NCI-H524 (cell line): ENCODE measurements at regions not wholly inside any gene's neighbourhood (a gene's known extent, or its start where the extent isn't known, plus 50 kb on each side); places are given as distances from the start of the nearest gene placed in this dataset.
"Not testable (repeated sequence)": the region's sequence is repeated elsewhere in the genome, so short reads cannot be mapped to it uniquely, and the experiment has no call there.

Experiments used
- DNase-seq, 2 experiments: peaks; one replicate each; lab custom pipeline; 2025; lab: John Stamatoyannopoulos, UW

DNA sequence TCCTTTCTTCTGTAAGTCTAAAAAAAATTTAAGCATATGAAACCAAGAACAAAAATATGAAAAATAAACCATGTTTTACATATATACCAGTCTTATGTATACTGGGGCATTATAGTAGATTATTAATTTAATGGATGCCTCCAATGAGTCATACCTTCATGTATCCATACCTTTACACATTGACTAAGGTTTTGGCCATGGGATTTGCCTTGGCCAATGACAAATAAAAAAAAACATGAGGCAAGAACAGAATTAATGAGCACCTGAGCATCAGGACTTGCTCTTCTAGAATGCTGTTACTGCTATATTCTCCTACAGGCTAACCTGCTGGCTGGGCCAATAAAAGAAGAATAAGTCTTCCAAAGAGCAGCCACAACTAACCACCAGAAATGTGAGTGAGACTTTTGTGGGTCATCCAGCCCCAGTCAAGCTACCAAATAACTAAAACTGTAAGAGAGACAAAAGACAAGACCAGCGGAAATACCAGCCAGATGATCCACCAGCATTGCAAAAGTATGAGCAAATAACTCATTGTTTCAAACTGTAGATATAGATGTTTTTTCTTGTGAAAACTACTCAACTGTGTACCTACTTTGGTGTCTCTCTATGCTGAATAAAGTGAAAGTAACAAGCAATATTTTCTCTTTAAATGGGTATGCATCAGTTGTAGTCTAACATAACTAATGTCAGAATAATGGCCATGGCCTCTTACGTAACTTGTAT is 749.6 kb upstream of the VRK2 start:
- DNase-seq, result no peak

DNA sequence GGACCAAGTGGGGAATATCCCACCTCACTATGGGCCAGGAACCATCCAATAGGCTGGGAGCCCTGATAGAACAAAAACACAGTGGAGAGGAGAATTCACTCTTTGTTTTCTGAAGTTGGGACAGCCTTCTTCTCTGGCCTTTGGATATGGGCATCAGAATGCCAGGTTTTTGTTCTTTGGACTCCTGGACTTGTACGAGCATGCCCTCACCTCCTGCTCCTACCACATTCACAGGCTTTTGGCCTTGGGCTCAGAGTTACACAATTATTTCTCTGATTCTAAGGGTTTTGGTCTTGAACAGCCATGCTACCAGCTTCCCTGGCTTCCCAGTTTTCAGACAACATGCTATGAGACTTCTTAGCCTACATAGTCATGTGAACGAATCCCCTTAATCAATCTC is 732.9 kb upstream of the VRK2 start:
- no peak for DNase-seq

GRCh38 chr2:57314682-57315081 is 731.9 kb upstream of the VRK2 start:
- DNase-seq, result no peak

GRCh38 chr2:57330447-57330846 is 716.2 kb upstream of the VRK2 start:
- DNase-seq, result no peak

GRCh38 chr2:57333221-57333620 is 713.4 kb upstream of the VRK2 start:
- DNase-seq, result no peak

- DNase-seq, result no peak
Measured at GRCh38 chr2:57343391-57344006, 703.1 kb upstream of the VRK2 start.

- no peak for DNase-seq
Measured at GRCh38 chr2:57368190-57368589, 678.4 kb upstream of the VRK2 start.

DNA sequence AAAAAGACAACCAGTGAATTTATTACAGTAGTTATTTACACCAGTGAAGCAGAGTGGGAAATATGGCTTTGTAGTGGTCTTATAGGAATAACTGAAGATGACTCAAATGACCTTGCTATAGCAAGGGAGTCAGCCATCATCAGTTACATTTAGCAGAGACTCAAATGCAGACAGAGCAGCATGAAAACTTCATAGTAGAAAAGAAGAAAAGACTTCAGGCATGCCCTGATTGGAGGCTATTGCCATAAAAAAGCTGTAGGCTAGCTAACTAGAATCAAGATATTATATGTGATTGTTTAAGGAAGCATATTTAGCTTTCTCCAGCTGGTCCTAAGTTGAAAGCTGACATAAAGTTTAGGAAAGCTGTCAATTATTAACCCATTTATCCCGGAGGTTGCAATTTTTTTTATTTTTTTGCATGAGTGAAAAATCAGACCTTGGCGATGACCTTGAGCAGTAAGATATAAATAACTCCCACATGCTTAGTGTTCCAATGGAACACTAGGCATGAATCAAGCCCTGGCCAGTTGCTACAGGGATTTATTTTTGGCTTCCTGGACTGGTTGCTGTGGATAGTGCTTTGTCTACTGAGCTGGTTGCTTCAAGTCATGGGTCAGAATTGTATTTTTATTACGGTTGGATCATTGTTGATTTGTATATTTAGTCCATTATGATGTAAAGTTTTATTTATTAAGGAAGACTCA is 675.6 kb upstream of the VRK2 start:
- DNase-seq, result no peak

- no peak for DNase-seq
Measured at GRCh38 chr2:57372237-57372984, 674.2 kb upstream of the VRK2 start.

- DNase-seq, result no peak
Measured at GRCh38 chr2:57373530-57373929, 673.1 kb upstream of the VRK2 start.

DNA sequence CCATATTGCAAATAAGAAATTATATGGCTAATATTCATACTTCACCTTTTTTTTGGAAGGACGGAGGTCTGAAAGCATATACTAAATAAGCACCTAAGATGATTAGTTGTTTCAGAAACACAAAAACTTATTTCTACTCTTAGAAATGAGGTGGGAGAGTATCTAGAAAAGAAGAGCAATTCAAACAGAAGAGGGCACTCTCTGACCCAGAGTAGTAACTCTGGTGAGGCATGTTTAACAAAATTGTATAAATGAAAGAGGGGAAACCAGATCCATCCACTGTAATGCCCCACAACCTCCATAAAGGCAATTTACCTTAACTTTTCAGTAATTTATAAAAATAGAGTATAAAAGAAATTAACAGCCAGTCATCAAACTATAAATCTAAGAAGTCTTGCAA is 669.6 kb upstream of the VRK2 start:
- peak in 1 of 2 experiments; percentile 25 for DNase-seq

- no peak for DNase-seq
Measured at GRCh38 chr2:57386305-57386704, 660.3 kb upstream of the VRK2 start.

DNA sequence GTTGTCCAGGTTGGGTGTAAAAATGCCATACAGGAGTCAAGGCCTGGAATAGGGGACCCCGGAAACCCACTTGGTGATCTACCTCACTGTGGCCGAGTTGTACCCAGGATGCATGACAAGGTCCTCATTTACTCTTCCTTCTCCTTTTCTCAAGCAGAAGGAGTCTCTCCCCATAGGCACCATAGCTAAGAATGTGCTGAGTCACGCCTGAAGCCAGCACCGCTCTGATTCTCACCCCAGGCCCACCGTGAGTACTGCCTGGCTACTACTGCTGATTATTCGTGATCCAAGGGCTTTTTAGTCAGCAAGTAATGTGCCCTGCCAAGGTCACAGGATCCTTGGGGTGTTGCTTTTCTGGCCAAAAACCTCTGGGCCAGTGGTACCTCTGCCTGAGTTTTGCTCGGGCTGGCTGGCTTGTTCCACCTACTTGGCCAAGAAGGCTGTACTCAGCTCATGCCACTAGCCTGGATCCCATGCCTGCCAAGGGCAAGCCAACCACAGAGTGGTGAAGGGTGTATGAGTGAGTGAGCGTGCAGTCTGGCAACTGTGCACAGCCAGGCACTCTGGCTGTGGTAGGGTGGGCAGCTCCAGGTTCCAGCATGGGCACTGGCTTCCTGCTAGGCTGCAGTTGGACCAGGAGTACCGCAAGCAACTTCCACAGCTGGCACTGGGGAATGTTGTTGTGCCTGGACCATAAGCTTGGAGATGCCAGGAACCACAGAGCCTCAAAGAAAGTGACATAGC is 650.1 kb upstream of the VRK2 start:
- DNase-seq, result no peak

GRCh38 chr2:57397550-57398360 is 648.9 kb upstream of the VRK2 start:
- no peak for DNase-seq

DNA sequence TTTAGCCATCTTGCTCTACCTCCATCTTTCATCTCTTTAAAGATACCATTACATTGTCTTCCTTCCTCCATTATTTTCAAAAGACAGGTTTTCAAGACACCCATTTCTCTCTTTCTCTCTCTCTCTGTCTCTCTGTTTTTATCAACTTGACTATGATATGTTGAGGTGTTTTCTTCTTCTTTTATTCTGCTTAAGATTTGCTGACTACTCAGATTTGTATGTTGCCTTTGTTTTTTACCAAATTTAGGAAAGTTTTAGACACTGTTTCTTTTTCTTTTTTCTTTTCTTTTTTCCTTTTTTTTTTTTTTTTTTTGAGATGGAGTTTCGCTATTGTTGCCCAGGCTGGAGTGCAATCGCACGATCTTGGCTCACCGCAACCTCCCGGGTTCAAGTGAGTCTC is 647.5 kb upstream of the VRK2 start:
- no peak for DNase-seq

DNA sequence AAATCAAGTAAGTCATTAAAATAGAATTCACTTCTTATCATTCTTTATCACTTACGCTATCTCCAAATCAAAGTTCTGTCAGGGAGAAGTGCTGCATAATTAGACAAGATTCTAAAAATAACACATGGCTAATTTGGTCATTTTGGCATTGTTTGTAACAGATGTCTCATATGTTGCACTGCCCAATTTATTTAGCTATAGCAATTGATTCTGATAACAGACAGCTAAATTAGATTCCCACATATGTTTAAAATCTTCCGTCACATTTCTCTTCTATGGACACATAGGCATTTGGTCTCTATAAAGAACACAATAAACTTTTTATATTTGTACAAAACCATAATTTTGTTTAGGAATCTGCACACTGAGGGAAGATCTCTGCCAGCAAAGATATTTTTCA is 644.5 kb upstream of the VRK2 start:
- no peak for DNase-seq

DNA sequence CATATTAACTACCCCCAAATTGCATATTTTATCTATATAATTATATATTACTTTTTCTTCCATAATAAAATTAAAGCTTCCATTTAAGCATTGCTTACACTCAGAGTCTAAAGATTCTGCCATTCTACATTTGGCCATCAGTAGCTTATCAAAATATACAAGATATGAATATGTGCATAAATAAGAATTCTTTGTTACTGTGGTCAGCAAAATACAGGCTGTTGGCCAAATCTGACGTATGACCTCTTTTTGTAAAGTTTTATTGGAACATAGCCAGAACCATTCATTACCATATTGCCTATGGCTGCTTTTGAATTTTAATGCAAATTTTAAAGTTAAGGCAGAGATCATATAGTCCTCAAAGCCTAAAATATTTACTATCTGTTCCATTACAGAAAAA is 643.9 kb upstream of the VRK2 start:
- DNase-seq, result no peak

DNA sequence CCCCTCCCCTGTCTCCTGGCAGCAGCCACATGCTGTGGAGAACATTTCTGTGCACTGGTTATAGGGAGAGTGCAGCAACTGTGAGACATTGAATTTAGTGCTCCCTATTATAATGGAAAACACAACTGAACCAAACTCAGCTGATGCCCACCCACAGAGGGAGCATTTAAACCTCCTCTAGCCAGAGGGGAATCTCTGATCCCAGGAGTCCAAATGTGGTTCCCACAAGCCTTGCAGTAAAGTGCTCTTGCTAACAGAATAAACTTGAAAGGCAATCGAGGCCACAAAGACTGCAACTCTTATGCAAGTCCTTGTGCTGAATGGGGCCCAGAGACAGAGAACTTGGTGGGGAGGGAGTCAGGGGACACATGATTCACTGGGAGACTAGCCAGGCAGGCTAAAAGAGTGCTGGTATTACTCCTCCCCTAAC is 638.8 kb upstream of the VRK2 start:
- no peak for DNase-seq

DNA sequence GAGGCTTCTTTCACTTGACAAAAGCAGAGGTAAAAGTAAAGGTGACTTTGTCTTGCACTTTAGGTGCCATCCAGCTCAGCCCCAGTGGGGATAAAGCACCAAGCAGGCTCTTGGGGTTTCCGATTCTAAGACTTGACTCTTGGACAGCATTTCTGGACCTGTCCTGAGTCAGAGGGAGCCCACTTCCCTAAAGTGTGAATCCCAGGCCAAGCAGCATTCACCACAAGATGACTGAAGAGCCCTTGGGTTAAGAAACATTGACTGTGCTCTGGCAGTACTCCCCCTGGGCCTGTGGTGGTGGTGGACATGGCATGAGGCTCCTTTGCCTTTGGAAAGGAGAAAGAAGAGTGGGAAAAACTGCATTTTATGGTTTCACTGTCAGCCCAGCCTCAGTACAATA is 638.0 kb upstream of the VRK2 start:
- DNase-seq, result no peak

DNA sequence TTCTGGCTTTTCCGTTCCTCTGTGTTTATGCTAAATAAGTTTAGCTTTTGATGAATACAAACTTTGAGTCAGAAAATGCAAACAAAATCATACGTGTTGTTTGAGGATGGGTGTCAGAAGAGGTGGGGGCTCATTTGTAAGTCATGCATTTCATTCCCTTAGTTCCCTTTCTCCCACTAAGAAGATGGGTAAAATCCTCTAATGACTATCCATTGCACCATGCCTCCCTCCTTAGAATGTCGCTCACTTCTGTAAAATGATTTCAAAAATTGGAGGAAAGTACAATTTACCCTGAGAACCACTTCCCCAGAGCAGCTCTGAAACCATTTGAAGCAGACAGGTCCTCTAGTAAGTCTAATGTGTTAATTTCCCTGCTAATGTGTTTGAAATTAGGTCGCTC is 629.6 kb upstream of the VRK2 start:
- no peak for DNase-seq

GRCh38 chr2:57418859-57419346 is 627.7 kb upstream of the VRK2 start:
- DNase-seq, result not testable (repeated sequence)
